Memory B cell (primary cell): ENCODE measurements at regions not wholly inside any gene's neighbourhood (a gene's known extent, or its start where the extent isn't known, plus 50 kb on each side); places are given as distances from the start of the nearest gene placed in this dataset.

Experiments used
- ATAC-seq: fragments of 150-1000 bp; cut with Tn5 transposase; 2 replicates; pipeline ENCODE4 v1.10.0; 2021; ENCODE audit warnings: low read depth, mild to moderate bottlenecking, moderate library complexity
- DNase-seq, 2 donors: peaks; one replicate each; pipeline ENCODE4 v3.0.0; 2022; ENCODE audit warnings: low spot score in 2 of 2
- H3K27ac Mint-ChIP-seq: one replicate; pipeline ENCODE4 v1.8.0; 2022; ENCODE audit warnings: mild to moderate bottlenecking, moderate library complexity, mixed read lengths
- H3K27me3 Mint-ChIP-seq: one replicate; pipeline ENCODE4 v1.8.0; 2022; ENCODE audit warnings: mixed read lengths
- H3K36me3 Mint-ChIP-seq: one replicate; pipeline ENCODE4 v1.8.0; 2022; ENCODE audit warnings: mild to moderate bottlenecking, mixed read lengths
- H3K4me1 Mint-ChIP-seq: one replicate; pipeline ENCODE4 v1.8.0; 2022; ENCODE audit warnings: mixed read lengths
- H3K4me3 Mint-ChIP-seq: one replicate; pipeline ENCODE4 v1.8.0; 2022; ENCODE audit warnings: mild to moderate bottlenecking, moderate library complexity, mixed read lengths
- H3K9me3 Mint-ChIP-seq: one replicate; pipeline ENCODE4 v1.8.0; 2022; ENCODE audit warnings: mixed read lengths

- Mint-ChIP-seq H3K9me3 (peaks cover 8% of the 10 kb centered on the region), H3K27ac (no peak overlapping the region), H3K4me3 (no peak overlapping the region), H3K27me3 (no peaks in the 10 kb centered on the region), H3K4me1 (no peaks in the 10 kb centered on the region), H3K36me3 (no peaks in the 10 kb centered on the region)
- DNase-seq (no peak), ATAC-seq (no peak)
Measured at GRCh38 chr3:103629391-103629790, 1194.6 kb downstream of the ZPLD1 start.

GRCh38 chr3:103644450-103644849 is 1209.6 kb downstream of the ZPLD1 start:
- no peak for DNase-seq
- Mint-ChIP-seq H3K27me3 (no peaks in the 10 kb centered on the region), H3K9me3 (no peaks in the 10 kb centered on the region), H3K27ac (no peak overlapping the region), H3K4me3 (no peak overlapping the region), H3K4me1 (no peaks in the 10 kb centered on the region), H3K36me3 (no peaks in the 10 kb centered on the region)
- ATAC-seq: no peak

GRCh38 chr3:103653996-103654395 is 1219.2 kb downstream of the ZPLD1 start:
- H3K4me1 Mint-ChIP-seq: no peaks in the 10 kb centered on the region
- no peak overlapping the region for H3K27ac Mint-ChIP-seq
- no peaks in the 10 kb centered on the region for H3K9me3 Mint-ChIP-seq
- H3K36me3 Mint-ChIP-seq: no peaks in the 10 kb centered on the region
- ATAC-seq (no peak), DNase-seq (no peak)
- H3K27me3 Mint-ChIP-seq: no peaks in the 10 kb centered on the region
- H3K4me3 Mint-ChIP-seq: no peak overlapping the region

- DNase-seq (no peak), ATAC-seq (no peak)
- Mint-ChIP-seq H3K27ac (no peak overlapping the region), H3K4me3 (no peak overlapping the region), H3K4me1 (no peaks in the 10 kb centered on the region), H3K36me3 (no peaks in the 10 kb centered on the region), H3K27me3 (no peaks in the 10 kb centered on the region), H3K9me3 (no peaks in the 10 kb centered on the region)
Measured at GRCh38 chr3:103657756-103658155, 1222.9 kb downstream of the ZPLD1 start.

GRCh38 chr3:103660810-103661209 is 1226.0 kb downstream of the ZPLD1 start:
- DNase-seq (no peak), ATAC-seq (no peak)
- Mint-ChIP-seq H3K4me3 (no peak overlapping the region), H3K27ac (no peak overlapping the region), H3K4me1 (no peaks in the 10 kb centered on the region), H3K9me3 (no peaks in the 10 kb centered on the region), H3K36me3 (no peaks in the 10 kb centered on the region), H3K27me3 (no peaks in the 10 kb centered on the region)

- no peaks in the 10 kb centered on the region for H3K27me3 Mint-ChIP-seq
- no peaks in the 10 kb centered on the region for H3K36me3 Mint-ChIP-seq
- DNase-seq (no peak), ATAC-seq (no peak)
- H3K9me3 Mint-ChIP-seq: no peaks in the 10 kb centered on the region
- H3K4me1 Mint-ChIP-seq: no peaks in the 10 kb centered on the region
- no peak overlapping the region for H3K27ac Mint-ChIP-seq
- H3K4me3 Mint-ChIP-seq: no peak overlapping the region
Measured at GRCh38 chr3:103662591-103662990, 1227.8 kb downstream of the ZPLD1 start.

GRCh38 chr3:103672346-103672745 is 1237.5 kb downstream of the ZPLD1 start:
- ATAC-seq (no peak), DNase-seq (no peak)
- Mint-ChIP-seq H3K9me3 (no peaks in the 10 kb centered on the region), H3K36me3 (no peaks in the 10 kb centered on the region), H3K27ac (no peak overlapping the region), H3K4me1 (no peaks in the 10 kb centered on the region), H3K27me3 (no peaks in the 10 kb centered on the region), H3K4me3 (no peak overlapping the region)

GRCh38 chr3:103684904-103685303 is 1250.1 kb downstream of the ZPLD1 start:
- no peak overlapping the region for H3K4me3 Mint-ChIP-seq
- H3K27me3 Mint-ChIP-seq: no peaks in the 10 kb centered on the region
- H3K4me1 Mint-ChIP-seq: no peaks in the 10 kb centered on the region
- H3K9me3 Mint-ChIP-seq: no peaks in the 10 kb centered on the region
- H3K36me3 Mint-ChIP-seq: no peaks in the 10 kb centered on the region
- DNase-seq (no peak), ATAC-seq (no peak)
- no peak overlapping the region for H3K27ac Mint-ChIP-seq

GRCh38 chr3:103685939-103686338 is 1251.1 kb downstream of the ZPLD1 start:
- DNase-seq (no peak), ATAC-seq (no peak)
- H3K27me3 Mint-ChIP-seq: no peaks in the 10 kb centered on the region
- H3K4me1 Mint-ChIP-seq: no peaks in the 10 kb centered on the region
- no peaks in the 10 kb centered on the region for H3K36me3 Mint-ChIP-seq
- no peak overlapping the region for H3K27ac Mint-ChIP-seq
- H3K4me3 Mint-ChIP-seq: no peak overlapping the region
- H3K9me3 Mint-ChIP-seq: no peaks in the 10 kb centered on the region

GRCh38 chr3:103690536-103690935 is 1255.7 kb downstream of the ZPLD1 start:
- Mint-ChIP-seq H3K27me3 (no peaks in the 10 kb centered on the region), H3K4me1 (no peaks in the 10 kb centered on the region), H3K36me3 (no peaks in the 10 kb centered on the region), H3K4me3 (no peak overlapping the region), H3K27ac (no peak overlapping the region), H3K9me3 (peaks cover 2% of the 10 kb centered on the region)
- DNase-seq (no peak), ATAC-seq (no peak)

- Mint-ChIP-seq H3K27ac (no peak overlapping the region), H3K4me1 (no peaks in the 10 kb centered on the region), H3K4me3 (no peak overlapping the region), H3K27me3 (no peaks in the 10 kb centered on the region), H3K36me3 (no peaks in the 10 kb centered on the region), H3K9me3 (peaks cover 2% of the 10 kb centered on the region)
- DNase-seq (no peak), ATAC-seq (no peak)
Measured at GRCh38 chr3:103693831-103694230, 1259.0 kb downstream of the ZPLD1 start.

- ATAC-seq (no peak), DNase-seq (no peak)
- no peak overlapping the region for H3K27ac Mint-ChIP-seq
- H3K4me1 Mint-ChIP-seq: no peaks in the 10 kb centered on the region
- no peaks in the 10 kb centered on the region for H3K27me3 Mint-ChIP-seq
- no peak overlapping the region for H3K4me3 Mint-ChIP-seq
- no peaks in the 10 kb centered on the region for H3K9me3 Mint-ChIP-seq
- H3K36me3 Mint-ChIP-seq: no peaks in the 10 kb centered on the region
Measured at GRCh38 chr3:103698646-103699045, 1263.8 kb downstream of the ZPLD1 start.

GRCh38 chr3:103699228-103699627 is 1264.4 kb downstream of the ZPLD1 start:
- no peaks in the 10 kb centered on the region for H3K27me3 Mint-ChIP-seq

GRCh38 chr3:103705641-103706040 is 1270.8 kb downstream of the ZPLD1 start:
- Mint-ChIP-seq H3K9me3 (no peaks in the 10 kb centered on the region), H3K4me1 (no peaks in the 10 kb centered on the region), H3K36me3 (no peaks in the 10 kb centered on the region), H3K27me3 (no peaks in the 10 kb centered on the region), H3K4me3 (no peak overlapping the region), H3K27ac (no peak overlapping the region)
- ATAC-seq (no peak), DNase-seq (no peak)

More at GRCh38 chr3:103699228-103699627, 1264.4 kb downstream of the ZPLD1 start:
- DNase-seq (no peak), ATAC-seq (no peak)
- H3K36me3 Mint-ChIP-seq: no peaks in the 10 kb centered on the region
- no peak overlapping the region for H3K4me3 Mint-ChIP-seq
- no peaks in the 10 kb centered on the region for H3K9me3 Mint-ChIP-seq
- no peak overlapping the region for H3K27ac Mint-ChIP-seq
- H3K4me1 Mint-ChIP-seq: no peaks in the 10 kb centered on the region

- Mint-ChIP-seq H3K9me3 (no peaks in the 10 kb centered on the region), H3K27ac (no peak overlapping the region), H3K4me3 (no peak overlapping the region), H3K27me3 (no peaks in the 10 kb centered on the region), H3K4me1 (no peaks in the 10 kb centered on the region), H3K36me3 (no peaks in the 10 kb centered on the region)
- DNase-seq (no peak), ATAC-seq (no peak)
Measured at GRCh38 chr3:103706671-103707070, 1271.9 kb downstream of the ZPLD1 start.

GRCh38 chr3:103711670-103712069 is 1276.9 kb downstream of the ZPLD1 start:
- no peak overlapping the region for H3K4me3 Mint-ChIP-seq
- DNase-seq (no peak), ATAC-seq (no peak)
- H3K36me3 Mint-ChIP-seq: no peaks in the 10 kb centered on the region
- no peaks in the 10 kb centered on the region for H3K27me3 Mint-ChIP-seq
- H3K4me1 Mint-ChIP-seq: no peaks in the 10 kb centered on the region
- H3K9me3 Mint-ChIP-seq: peaks cover 1% of the 10 kb centered on the region
- no peak overlapping the region for H3K27ac Mint-ChIP-seq
